GM12878 (cell line): ENCODE measurements at regions not wholly inside any gene's neighbourhood (a gene's known extent, or its start where the extent isn't known, plus 50 kb on each side); places are given as distances from the start of the nearest gene placed in this dataset.

Source experiments
- ATAC-seq: fragments of 200-7000 bp; cut with Tn5 transposase; 3 replicates; pipeline ENCODE4 v1.9.1; 2020; ENCODE audit warnings: mild to moderate bottlenecking, moderate library complexity
- BruUV-seq: library from RNA; stranded (reverse); fragments of 400-500 nt; replicated peaks from 2 replicates; lab custom pipeline; 2021; lab: Mats Ljungman, UMichigan
- CTCF ChIA-PET: fragments of 300-600 bp; sonication (Branson Sonifier 250); formaldehyde crosslinking; extraction: SDS; loops from one replicate; lab custom pipeline; 2021; ENCODE audit warnings: inconsistent platforms; lab: Yijun Ruan, JAX
- POLR2A ChIA-PET: fragments of 350-600 bp; formaldehyde crosslinking; extraction: SDS; loops from one replicate; lab custom pipeline; 2021; ENCODE audit warnings: inconsistent platforms; lab: Charles Lee
- RAD21 ChIA-PET: fragments of 300-600 bp; sonication (Branson Sonifier 250); formaldehyde crosslinking; loops from one replicate; lab custom pipeline; 2023; ENCODE audit warnings: antibody characterized with exemption; ENCODE audit not compliant: unreplicated experiment; lab: Charles Lee
- SMC1A ChIA-PET: fragments of 300-600 bp; sonication (Branson Sonifier 250); formaldehyde crosslinking; loops from one replicate; lab custom pipeline; 2023; ENCODE audit not compliant: unreplicated experiment, uncharacterized antibody; lab: Charles Lee
- DNase-seq: peaks from one replicate; pipeline ENCODE4 v3.0.0-alpha.2; 2011; ENCODE audit warnings: low read depth, low spot score
- FAIRE-seq: peaks from 3 replicates; lab custom pipeline; 2011; peaks lifted over from hg19 to GRCh38; lab: Jason Lieb, UNC
- H2AFZ ChIP-seq: 2 replicates; pipeline ENCODE4 v1.6.0; 2011; ENCODE audit warnings: low read depth, low read length, control low read depth; ENCODE audit not compliant: control insufficient read depth
- H3K27ac ChIP-seq: 2 replicates; pipeline ENCODE4 v1.5.1; 2011; ENCODE audit warnings: control low read depth; ENCODE audit not compliant: control insufficient read depth, insufficient read depth
- H3K27me3 ChIP-seq, 2 experiments: replicated peaks in 1 of 2; 2 replicates each; pipeline versions ENCODE4 v1.6.0 to v1.6.1; 2011; ENCODE audit warnings: low read length in 1 of 2; ENCODE audit not compliant: control insufficient read depth in 2 of 2, insufficient read depth in 2 of 2
- H3K36me3 ChIP-seq, 2 experiments: 2 replicates each; pipeline ENCODE4 v1.5.1; 2011; ENCODE audit warnings: low read length in 1 of 2; ENCODE audit not compliant: control insufficient read depth in 2 of 2, insufficient read depth in 2 of 2
- H3K4me1 ChIP-seq: 2 replicates; pipeline ENCODE4 v1.6.1; 2011; ENCODE audit warnings: mild to moderate bottlenecking, low read length, moderate library complexity, mixed read lengths; ENCODE audit not compliant: control insufficient read depth, insufficient read depth
- H3K4me2 ChIP-seq: 2 replicates; pipeline ENCODE4 v1.6.0; 2011; ENCODE audit warnings: control low read depth; ENCODE audit not compliant: control insufficient read depth, insufficient read depth
- H3K4me3 ChIP-seq: fragments of 200-600 bp; sonication (generic); 2 replicates; pipeline ENCODE4 v1.5.1; 2016
- H3K79me2 ChIP-seq: 2 replicates; pipeline ENCODE4 v1.6.0; 2011; ENCODE audit warnings: low read length; ENCODE audit not compliant: control insufficient read depth, insufficient read depth
- H3K9ac ChIP-seq: 2 replicates; pipeline ENCODE4 v1.8.0; 2011; ENCODE audit warnings: low read length, control low read depth, mixed read lengths; ENCODE audit not compliant: control insufficient read depth, insufficient read depth
- H3K9me3 ChIP-seq: replicated peaks from 3 replicates; pipeline ENCODE4 v1.5.1; 2011; ENCODE audit warnings: mild to moderate bottlenecking, low read length; ENCODE audit not compliant: control insufficient read depth, insufficient read depth
- H4K20me1 ChIP-seq: 2 replicates; pipeline ENCODE4 v1.6.0; 2011; ENCODE audit not compliant: control insufficient read depth, insufficient read depth
- ATF3 ChIP-seq: IDR thresholded peaks from 2 replicates; pipeline ENCODE4 v1.6.1; 2011; ENCODE audit warnings: low read depth, mild to moderate bottlenecking, low read length, moderate library complexity, borderline replicate concordance; ENCODE audit errors: extremely low read depth
- FOXM1 ChIP-seq: IDR thresholded peaks from 2 replicates; pipeline ENCODE4 v1.6.1; 2012; ENCODE audit warnings: low read depth, mild to moderate bottlenecking, inconsistent platforms, low read length, moderate library complexity
- GABPA ChIP-seq: IDR thresholded peaks from 2 replicates; pipeline ENCODE4 v1.6.1; 2014; ENCODE audit warnings: antibody characterized with exemption, low read depth, mild to moderate bottlenecking, inconsistent platforms
- HDAC6 ChIP-seq: fragments of 200-600 bp; sonication (generic); IDR thresholded peaks from one replicate; pipeline ENCODE4 v1.8.0; 2017; ENCODE audit warnings: antibody characterized with exemption; ENCODE audit not compliant: unreplicated experiment
- NR2C2 ChIP-seq: IDR thresholded peaks from 2 replicates; pipeline ENCODE4 v1.6.1; 2011; ENCODE audit warnings: borderline replicate concordance, low read depth; ENCODE audit not compliant: control insufficient read depth, insufficient read length
- NRF1 ChIP-seq: conservative IDR thresholded peaks from 2 replicates; pipeline ENCODE4 v1.6.1; 2011; ENCODE audit warnings: mild to moderate bottlenecking, low read depth, low read length, improper control_type of control experiment
- PML ChIP-seq: IDR thresholded peaks from 2 replicates; pipeline ENCODE4 v1.6.1; 2012; ENCODE audit warnings: low read length, inconsistent platforms
- SMAD1 ChIP-seq: fragments of 450-650 bp; IDR thresholded peaks from 2 replicates; pipeline ENCODE4 v1.6.1; 2018; ENCODE audit warnings: mild to moderate bottlenecking, low read depth; ENCODE audit not compliant: partially characterized antibody
- STAT1 ChIP-seq: fragments of 450-650 bp; conservative IDR thresholded peaks from 2 replicates; pipeline ENCODE4 v1.6.1; 2014; ENCODE audit warnings: antibody characterized with exemption, mild to moderate bottlenecking
- SUPT20H ChIP-seq: IDR thresholded peaks from 2 replicates; pipeline ENCODE4 v1.6.1; 2011; ENCODE audit warnings: low read depth, mild to moderate bottlenecking, low read length, moderate library complexity, borderline replicate concordance; ENCODE audit not compliant: control insufficient read depth
- YBX1 ChIP-seq: fragments of 450-650 bp; IDR thresholded peaks from 2 replicates; pipeline ENCODE4 v1.6.1; 2016; ENCODE audit warnings: antibody characterized with exemption
- ZBTB40 ChIP-seq: fragments of 450-650 bp; IDR thresholded peaks from 2 replicates; pipeline ENCODE4 v1.6.1; 2016; ENCODE audit warnings: mild to moderate bottlenecking, moderate library complexity, borderline replicate concordance
- ZSCAN29 ChIP-seq: fragments of 450-650 bp; IDR thresholded peaks from 2 replicates; pipeline ENCODE4 v1.6.1; 2017; ENCODE audit warnings: mild to moderate bottlenecking, moderate library complexity
- WGBS: methylation state at CpG from one replicate; pipeline ENCODE4 v1.1.6; 2016; ENCODE audit warnings: low lambda C conversion rate; ENCODE audit not compliant: insufficient replicate concordance, insufficient coverage; ENCODE audit errors: missing lambda C conversion rate; 5-methylcytosine and 5-hydroxymethylcytosine counted together
- in situ Hi-C: fragments of 300-500 bp; cut with MboI; formaldehyde crosslinking; loops from 9 replicates; pipeline ENCODE4 v1.14.3; 2018; ENCODE audit warnings: mixed read lengths
- intact Hi-C: fragments of 100-400 bp; cut with micrococcal nuclease; formaldehyde crosslinking; loops from one replicate; pipeline ENCODE4 v1.14.2; 2022; ENCODE audit not compliant: unreplicated experiment
- TF ChIP-seq, protein P1 (sequence below): fragments of 450-650 bp; IDR thresholded peaks from 2 replicates; pipeline ENCODE4 v1.6.1; 2016; ENCODE audit warnings: mild to moderate bottlenecking

- TF ChIP-seq, protein P1, sequence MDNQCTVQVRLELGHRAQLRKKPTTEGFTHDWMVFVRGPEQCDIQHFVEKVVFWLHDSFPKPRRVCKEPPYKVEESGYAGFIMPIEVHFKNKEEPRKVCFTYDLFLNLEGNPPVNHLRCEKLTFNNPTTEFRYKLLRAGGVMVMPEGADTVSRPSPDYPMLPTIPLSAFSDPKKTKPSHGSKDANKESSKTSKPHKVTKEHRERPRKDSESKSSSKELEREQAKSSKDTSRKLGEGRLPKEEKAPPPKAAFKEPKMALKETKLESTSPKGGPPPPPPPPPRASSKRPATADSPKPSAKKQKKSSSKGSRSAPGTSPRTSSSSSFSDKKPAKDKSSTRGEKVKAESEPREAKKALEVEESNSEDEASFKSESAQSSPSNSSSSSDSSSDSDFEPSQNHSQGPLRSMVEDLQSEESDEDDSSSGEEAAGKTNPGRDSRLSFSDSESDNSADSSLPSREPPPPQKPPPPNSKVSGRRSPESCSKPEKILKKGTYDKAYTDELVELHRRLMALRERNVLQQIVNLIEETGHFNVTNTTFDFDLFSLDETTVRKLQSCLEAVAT, result no peak
- TF ChIP-seq, all 136 proteins: peak for 0
These were observed 237.4 kb upstream of the RGS6 start (continued) for GRCh38 chr14:71694591-71695530.

GRCh38 chr14:71695611-71696350 lies 236.4 kb upstream of the RGS6 start:
- no peak for ATAC-seq
- RAD21 ChIA-PET, result no interaction called here
- FAIRE-seq, result no peak
- CTCF ChIA-PET, result interaction anchor here (0.6 kb wide), 1 partner anchor 11 kb away, joined by 4 read pairs; no protein-coding TSS in a partner anchor
- in situ Hi-C loops, result no loop called here
- WGBS, result 97% methylated on average over 6 of the region's 6 CpGs
- DNase-seq, result no peak
- Histone ChIP-seq H3K27me3 (no peaks in the 10 kb centered on the region), H2AFZ (no peak overlapping the region), H3K27ac (no peak overlapping the region), H3K4me2 (no peak overlapping the region), H3K36me3 (peaks cover under 1 to 15% of the 10 kb centered on the region in 2 experiments), H3K9ac (no peak overlapping the region), H3K79me2 (no peaks in the 10 kb centered on the region), H3K4me3 (no peak overlapping the region), H3K9me3 (no peaks in the 10 kb centered on the region), H4K20me1 (no peaks in the 10 kb centered on the region), H3K4me1 (no peaks in the 10 kb centered on the region)
- intact Hi-C loops, result no loop called here
- POLR2A ChIA-PET, result no interaction called here
- BruUV-seq, result no TSS peak
- SMC1A ChIA-PET, result no interaction called here
- no peak for TF ChIP-seq SMAD1
- TF ChIP-seq NRF1, result no peak
- TF ChIP-seq STAT1, result no peak
- no peak for TF ChIP-seq HDAC6
- TF ChIP-seq GABPA, result no peak
- TF ChIP-seq PML, result no peak
- TF ChIP-seq YBX1, result no peak
- TF ChIP-seq SUPT20H, result no peak
- no peak for TF ChIP-seq FOXM1
- no peak for TF ChIP-seq NR2C2
- TF ChIP-seq ZSCAN29, result no peak
- TF ChIP-seq ATF3, result no peak
- no peak for TF ChIP-seq ZBTB40
